ENCODE measurements at regions not wholly inside any gene's neighbourhood (a gene's known extent, or its start where the extent isn't known, plus 50 kb on each side); places are given as distances from the start of the nearest gene placed in this dataset.

DNA sequence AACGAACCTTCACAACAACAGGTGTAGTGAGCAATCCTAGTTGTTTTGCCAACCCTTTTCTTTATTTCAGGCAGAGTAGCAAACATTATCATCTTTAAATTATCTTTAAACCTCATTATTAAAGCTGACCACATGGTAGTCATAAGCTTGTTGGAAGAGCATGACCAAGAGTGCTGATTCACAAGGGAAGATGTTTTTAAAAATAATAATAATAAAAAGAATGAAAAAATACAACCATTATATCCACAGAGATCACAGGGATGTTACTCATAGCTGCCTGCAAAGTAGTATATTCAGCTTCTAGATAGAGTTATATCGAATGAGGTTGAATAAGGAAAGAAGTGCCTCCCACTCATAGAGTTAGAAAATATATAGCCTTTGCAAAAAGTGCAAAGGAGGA, 101.0 kb upstream of the FLRT2 start:
- DNase-seq (ENCODE audit: low spot score) = no peak

DNA sequence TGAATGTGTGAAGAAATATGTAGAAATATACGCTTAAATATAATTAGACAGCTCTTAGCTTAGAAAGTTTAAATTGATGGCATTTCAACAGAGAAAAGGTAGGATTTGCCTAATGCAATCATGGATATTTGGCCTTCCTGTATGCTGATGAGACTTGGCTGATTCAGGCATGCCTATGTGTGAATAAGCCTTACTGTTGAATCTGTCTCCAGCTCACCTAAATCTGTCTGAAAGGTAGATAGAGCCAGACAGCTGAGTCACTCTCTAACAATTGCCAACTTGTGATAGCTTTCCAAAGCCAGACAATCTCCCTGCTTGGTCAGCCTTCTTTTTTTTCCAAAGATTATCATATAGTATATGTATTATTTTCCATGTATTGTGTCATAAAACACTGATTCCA, 92.8 kb upstream of the FLRT2 start:
- DNase-seq (ENCODE audit: low spot score) = no peak

DNA sequence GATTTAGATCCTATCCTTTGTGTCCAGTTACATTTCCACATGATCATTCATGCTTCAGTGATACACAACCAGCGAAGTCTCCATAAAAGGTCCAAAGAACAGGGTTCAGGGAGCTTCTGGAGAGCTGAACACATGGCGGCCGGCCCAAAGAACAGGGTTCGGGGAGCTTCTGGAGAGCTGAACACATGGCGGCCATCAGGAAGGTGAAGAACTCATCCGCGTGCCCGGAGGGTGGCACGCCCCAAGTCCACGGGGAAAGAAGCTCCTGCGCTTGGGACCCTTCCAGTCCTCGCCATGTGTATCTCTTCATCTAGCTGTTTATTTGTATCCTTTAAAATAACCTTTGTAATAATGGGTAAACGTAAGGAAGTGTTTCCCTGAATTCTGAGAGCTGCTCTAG, 91.9 kb upstream of the FLRT2 start:
- no peak for DNase-seq (ENCODE audit: low spot score)

DNA sequence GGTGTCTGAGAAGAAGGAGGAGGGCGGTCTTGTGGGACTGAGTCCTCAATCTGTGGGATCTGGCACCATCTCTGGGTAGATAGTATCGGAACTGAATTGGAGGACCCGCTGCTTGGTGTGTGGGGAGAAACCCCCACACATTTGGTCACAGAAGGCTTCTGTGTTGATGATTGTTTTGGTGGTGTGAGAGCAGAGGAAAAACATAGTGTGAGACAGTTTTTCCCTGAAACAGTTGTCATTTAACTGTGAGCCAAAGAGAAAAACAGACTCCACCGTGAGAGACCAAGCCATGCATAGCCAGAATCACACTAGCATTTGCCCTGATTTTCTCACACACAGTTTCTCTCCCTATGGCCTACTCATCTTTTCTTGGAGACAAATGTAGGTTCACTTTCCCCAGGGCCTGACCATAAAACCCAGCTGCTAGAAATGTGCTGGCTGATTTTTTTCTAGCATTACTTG, 91.4 kb upstream of the FLRT2 start:
- DNase-seq (ENCODE audit: low spot score) = no peak

DNA sequence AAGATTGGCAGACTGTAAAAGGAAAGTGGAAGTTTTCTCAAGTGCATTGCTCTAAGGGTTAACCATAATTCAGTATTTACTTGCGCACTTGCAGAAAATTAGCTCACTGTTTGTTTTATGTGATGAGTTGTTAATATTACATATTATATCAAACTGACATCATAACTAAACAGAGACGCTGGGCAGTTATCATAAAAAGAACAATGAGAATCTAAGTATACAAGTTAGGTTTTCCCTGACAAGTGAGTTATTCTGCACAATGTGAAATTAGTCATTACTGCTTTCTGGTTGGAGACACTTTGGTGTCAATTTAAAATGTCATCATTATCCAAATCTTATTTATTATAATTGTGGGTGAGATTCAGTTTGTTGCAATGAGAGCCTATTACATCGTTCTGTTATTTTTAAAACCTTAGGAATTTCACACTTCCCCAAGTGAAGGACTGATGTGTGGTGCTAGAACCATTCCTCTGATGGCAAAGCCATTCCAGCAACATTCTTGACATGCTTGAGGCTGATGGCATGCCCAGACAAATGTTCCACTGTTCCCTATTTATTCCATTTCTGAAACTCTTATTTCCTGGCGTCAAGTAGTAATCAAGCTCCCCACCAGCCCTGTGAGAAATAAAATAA, 90.1 kb upstream of the FLRT2 start:
- DNase-seq (ENCODE audit: low spot score) = no peak

DNA sequence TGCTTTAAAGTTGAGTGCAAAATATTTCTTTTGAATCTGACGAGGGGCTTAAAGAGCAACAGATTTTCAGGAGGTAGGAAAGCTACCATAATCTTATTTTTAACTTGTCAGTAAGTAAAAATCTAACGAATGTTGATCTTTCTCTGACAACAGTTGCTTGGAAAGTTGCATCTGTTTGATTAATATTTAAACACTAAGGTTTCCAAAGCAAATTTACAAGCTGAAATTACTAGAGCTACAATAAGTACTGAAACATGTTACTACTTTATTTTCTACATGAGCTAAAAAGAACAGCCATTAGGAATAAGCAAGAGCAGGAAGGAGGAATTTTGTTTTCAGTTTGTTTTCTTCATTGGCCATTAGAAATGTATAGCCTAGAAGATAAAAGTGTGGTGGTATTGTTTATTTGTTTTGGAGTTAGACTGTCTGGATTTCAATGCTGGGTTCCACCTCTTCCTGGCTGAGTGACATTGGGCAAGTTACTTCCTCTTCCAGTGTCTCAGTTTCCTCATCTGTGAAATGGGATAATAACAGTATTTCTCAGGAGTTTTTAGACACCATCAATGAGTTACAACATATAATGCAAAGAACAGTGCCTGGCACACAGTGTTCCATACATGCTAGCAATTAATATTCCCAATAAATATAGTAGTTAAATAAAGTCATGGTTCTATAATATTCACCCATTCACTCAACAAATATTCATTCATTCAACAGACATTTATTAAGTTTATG, 87.9 kb upstream of the FLRT2 start:
- DNase-seq (ENCODE audit: low spot score) = no peak

DNA sequence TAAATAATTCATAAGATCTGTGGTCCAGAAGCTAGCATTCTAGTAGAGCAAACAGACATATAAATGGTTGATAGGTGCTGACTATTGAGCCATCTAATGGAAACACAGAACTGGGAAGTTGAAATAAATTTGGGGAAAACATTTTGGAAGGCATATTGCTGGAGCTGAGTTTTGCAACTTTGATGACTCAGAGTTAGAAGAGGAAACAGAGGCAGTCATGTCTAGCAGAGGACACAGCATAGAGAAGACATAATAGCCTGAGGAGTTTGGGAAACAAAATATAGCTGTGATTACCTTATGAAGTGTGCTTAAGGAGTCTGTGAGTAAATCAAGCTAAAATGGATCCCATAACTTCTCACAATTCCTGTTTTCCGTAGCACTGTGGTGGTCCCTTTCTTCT, 86.9 kb upstream of the FLRT2 start:
- DNase-seq (ENCODE audit: low spot score) = no peak

DNA sequence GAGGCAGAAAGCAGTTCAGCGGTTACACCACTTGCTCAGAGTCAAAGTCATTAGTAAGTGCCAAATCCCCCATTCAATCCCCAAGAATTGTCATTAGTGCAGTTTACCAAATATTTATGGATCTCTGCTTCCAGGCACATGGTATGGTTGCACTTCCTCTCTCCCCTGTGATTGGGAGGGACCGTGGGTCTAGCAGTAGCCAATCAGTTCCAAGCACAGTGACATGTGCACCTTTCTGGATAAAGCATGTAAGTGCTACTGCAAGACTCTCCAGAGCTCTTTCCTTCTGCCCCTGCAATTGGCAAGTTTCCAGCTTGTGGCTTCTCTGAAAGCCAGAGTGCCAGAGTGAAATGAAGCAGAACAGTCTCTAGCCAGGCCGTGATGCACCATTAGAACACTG, 85.3 kb upstream of the FLRT2 start:
- DNase-seq (ENCODE audit: low spot score) = no peak

DNA sequence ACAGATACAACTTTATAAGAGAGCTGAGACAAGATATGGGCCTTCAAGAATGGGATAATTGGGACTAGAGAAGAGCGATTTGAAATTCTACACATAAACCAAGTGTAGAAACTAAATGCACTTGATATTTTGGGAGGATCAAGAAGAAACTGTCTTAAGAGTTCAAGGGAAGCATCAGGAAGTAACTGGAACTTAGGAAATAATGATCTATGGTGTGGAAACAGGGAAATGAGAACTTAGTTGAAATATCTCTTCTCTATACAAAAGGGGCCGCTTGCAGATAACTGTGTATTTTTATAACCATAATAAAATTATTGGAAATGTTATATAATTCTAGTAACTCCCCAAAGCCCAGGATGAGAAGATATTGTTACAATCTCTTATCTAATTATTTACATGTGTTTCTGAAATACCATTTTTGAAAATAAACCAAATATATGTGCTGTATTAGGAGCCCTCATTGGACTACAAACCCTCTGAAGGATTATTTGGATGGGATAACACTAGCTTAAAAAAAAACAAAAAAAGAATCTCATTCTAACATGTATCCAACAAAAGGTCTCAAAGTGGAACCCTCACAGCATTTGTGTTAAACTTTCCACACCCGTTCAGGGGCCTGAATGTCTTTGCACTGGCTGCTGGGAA, 84.7 kb upstream of the FLRT2 start:
- DNase-seq (ENCODE audit: low spot score) = no peak

DNA sequence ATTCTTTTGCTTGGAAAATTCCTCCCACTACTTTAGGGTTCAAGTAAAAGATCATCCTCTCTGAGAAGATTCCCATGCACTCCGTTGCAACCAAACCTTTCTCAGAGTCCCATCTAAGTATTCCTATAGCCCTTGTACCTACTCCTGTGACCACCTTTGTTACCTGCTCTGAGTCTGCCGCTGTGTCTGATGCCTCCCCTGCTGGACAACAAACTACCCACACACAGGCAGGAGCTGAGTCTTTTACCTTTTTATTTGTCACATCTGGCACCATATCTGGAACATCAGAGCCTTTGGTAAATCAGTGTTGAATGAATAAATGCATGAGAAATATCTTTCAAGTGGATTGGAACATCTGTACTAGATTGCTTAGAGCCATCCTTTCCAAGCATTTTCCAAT, 82.1 kb upstream of the FLRT2 start:
- DNase-seq (ENCODE audit: low spot score) = no peak

DNA sequence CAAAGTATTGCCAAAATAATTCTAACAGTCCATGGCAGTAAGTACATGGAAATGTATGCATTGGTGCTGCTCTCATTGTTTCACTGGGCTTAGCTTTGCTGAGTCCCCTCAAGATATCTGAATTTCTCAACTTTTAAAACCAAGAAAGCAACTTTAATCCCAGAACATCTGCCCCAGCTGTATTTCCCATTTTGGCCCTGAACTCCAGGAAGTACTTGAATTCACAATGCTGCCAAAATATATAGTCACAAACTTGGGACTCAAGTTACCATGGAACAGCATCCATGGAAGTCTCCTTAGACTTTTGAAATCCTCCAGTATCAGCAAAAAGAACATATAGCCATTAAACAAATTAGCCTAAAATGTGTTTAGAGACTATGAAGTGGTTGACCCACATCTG, 78.5 kb upstream of the FLRT2 start:
- no peak for DNase-seq (ENCODE audit: low spot score)

DNA sequence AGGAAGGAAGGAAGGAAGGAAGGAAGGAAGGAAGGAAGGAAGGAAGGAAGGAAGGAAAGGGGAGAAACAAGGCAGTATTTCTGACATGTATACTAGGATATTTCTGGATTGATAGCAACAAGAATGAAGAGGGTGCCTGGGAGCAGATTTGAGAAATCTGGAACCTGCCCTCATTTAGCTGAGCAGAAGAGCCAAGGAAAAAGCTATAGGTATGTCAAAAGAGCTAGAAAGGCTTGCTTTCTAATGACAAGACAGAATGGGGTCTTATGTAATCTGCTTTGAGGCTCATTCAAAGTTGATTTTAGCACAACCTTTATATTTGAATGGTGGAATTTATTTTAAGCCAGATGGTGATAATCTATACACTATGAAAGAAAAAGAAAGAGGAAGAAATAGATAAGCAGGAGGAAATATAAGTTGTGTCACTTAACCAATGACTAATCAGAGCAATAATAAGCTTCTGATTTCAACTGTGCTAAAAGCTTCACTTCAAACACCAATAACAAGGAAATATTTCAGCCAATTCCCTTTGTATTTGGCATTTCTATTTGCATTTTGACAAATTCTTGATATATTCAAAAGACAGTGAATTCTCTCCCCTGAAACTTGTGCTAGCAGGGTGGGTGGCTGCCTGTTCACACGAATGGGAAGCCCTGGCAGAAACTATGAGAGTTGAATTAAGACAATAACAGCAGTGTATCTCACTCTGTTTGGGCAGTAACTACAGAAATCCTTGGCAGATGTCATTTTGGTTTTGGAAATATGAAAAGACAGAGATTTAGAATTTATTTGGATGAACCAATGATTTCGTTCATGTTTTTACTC, 76.3 kb upstream of the FLRT2 start:
- DNase-seq (ENCODE audit: low spot score) = no peak

DNA sequence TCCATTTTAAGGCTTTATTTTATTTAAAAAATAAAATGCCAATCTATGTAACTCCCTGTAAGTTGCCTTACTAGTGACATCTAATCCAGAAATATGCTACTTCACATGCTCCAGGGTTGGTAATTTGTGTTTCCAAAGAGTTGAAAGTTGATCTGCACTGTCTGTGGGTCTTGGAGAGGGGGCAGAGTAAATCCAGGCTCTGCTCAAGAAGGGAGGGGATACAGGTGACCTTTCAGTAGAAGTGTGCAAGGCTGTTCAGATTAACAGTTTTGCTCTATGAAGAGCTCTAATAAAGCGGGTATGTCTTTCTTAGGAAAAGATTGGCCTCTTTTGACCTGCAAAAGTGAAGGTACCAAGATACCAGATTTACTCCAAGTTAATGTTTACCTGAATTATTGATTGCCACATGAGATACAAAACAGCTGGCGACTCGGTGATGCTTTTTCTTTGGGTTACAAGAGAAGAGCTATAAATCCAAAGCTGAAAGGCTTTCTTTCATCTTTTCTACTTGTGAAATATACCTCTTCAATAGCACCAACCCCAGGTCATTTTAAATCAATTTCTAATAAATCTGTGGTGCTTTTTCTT, 75.6 kb upstream of the FLRT2 start:
- no peak for DNase-seq (ENCODE audit: low spot score)

DNA sequence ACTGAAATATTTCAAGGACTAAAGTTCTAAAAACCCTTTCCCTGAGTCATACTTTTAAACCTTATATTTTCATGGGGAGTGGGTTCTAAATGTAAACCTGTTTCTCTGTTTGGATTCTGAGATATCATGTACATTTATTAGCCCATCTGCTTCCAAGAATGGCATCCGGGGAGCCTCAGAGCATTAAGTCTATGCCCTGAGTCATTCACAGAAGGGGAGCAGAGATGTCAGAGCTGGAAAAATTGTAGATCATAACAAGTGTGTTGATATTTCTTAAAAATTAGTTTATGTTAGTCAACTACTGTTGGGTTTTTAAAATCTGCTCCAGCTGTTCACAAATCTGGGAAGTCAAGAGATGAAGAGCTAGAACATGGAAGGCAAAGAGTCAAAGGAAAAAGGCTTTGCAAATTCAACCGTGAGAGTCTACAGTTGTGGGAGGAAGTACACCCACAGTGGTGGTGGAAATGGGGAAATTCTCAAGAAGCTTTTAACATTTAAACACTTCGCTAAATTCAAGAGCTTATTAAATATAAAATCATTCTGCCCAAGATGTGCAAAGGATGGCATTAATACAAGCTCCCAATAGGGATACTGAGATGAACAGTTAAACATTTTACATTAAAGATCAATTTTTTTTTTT, 70.5 kb upstream of the FLRT2 start:
- no peak for DNase-seq (ENCODE audit: low spot score)

DNA sequence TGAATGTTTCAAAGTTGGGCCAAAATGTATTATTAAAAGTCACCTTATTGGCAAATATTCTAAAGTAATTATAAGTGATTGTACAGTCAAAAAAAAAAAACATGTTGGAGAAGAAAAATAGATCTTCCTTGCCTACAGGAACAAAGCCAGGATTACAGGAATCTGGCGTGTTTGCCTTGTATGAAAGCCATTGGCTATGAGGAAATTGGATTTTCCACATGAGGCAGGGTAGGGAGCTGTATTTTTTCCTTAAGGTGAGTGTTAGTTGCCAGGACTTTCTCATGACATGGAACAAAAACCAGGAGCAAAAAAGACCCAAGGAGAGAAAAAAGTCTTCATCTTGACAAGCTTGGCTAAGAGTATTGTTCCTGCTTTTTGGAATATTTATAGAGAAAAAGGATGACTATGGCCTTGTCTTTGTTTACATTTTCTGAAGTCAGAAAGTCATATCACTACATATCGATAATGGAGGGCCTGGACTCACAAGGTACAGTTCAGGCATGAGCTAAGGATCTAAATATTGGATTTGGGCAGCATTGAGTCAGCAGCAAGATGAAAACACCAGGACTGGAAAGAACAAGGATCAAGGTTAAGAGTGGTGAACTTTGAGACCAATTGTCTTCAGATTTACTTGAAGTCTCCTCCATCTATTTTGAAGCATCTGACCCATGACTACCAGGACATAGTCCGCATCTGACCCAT, 68.4 kb upstream of the FLRT2 start:
- DNase-seq (ENCODE audit: low spot score) = no peak

DNA sequence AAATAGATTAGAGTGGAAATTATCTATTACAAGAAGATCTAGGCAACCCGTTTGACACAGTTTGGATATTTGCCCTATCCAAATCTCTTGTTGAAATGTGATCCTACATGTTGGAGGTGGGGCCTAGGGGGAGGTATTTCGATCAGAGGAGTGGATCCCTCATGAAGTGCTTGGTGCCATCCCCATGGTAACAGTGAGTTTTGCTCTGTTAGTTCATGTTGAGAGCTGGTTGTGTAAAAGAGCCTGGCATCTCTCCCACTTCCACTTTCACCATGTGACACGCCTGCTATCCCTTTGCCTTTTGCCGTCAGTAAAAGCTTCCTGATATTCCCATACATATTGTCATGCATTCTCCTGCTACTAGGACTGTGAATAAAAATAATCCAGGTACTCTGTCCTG, 66.4 kb upstream of the FLRT2 start:
- DNase-seq (ENCODE audit: low spot score) = no peak

DNA sequence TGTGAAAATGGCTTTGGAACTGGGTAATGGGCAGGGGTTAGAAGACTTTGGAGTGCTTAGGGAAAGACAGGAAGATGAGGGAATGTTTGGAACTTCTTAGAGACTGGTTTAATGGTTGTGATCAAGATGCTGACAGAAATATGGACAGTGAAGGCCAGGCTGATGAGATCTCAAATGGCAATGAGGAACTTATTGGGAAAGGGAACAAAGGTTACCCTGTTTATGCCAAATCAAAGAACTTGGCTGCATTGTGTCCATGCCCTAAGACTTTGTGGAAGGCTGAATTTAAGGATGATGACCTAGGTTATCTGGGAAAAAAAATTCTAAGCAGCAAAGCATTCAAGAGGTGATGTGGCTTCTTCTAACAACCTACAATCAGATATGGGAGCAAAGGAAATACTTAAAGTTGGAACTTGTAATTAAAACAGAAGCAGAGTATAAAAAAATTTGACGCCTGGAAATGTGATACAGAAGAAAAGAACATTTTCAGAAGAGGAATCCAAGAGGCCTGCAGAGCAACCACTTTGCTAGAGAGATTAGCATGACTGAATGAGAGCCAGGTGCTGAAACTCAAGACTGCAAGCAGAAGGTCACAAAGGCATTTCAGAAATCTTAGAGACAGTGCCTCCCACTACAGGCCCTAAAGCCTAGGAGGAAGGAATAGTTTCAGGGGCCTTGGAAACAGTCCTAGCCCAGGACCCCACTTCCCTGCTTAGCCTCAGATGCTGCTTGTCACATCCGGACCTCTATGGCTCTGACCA, 65.6 kb upstream of the FLRT2 start:
- no peak for DNase-seq (ENCODE audit: low spot score)

DNA sequence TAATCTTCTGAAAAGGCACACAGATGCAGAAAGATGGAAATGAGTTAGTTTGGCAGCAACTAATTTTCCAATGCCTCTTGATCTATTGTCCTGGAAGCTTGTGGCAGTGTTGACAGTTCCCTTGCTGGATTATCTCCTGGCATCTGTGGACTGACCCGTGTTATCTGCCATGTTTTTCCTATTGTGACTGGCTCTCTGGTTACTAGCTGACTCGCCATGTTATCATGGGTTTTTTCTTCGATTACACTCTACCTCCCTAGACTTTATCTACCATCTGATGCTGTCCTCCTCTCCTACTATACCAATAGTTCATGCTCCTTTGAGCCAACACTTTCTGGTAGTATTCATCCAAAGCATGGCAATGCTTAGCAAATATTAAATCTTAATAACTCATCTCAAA, 63.3 kb upstream of the FLRT2 start:
- no peak for DNase-seq (ENCODE audit: low spot score)

DNA sequence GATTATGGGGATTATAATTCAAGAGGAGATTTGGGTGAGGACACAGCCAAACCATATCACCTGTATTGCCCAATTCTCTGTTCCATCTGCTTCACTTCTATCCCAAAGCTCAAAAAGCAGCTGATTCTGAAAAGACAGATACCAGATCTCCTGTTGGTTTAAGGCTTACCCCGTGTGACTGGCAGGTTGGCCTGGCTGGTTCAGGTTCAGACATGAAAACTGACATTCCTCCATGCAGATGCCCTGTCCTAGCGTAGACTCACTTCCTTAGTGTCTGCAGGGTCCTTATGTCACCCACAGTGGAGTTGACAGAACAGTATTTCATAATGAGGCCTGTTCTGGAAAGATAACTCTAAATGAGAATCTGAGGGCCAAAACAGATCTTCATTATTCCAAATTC, 61.1 kb upstream of the FLRT2 start:
- DNase-seq (ENCODE audit: low spot score) = no peak

DNA sequence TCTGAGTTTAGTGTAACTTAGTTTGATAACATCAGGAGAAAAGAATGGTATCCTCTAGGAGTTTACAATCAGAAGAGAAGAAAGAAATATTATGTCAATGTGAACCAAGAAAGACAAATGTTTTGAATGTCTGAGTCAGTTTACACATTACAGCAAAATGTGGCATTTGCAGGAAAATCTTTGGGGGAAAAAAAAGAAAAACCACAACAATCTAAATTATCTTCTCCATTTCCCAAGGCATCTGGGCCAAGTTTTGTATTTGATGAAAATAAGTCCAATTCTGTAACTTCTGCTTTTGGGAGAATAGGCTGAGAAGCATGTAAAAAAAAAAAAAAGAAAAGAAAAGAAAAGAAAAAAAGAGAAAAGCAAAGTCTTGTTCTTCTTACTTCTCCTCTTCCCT, 58.8 kb upstream of the FLRT2 start:
- DNase-seq (ENCODE audit: low spot score) = no peak
